WTC11 (cell line): ENCODE measurements at regions not wholly inside any gene's neighbourhood (a gene's known extent, or its start where the extent isn't known, plus 50 kb on each side); places are given as distances from the start of the nearest gene placed in this dataset.

ENCODE experiments used
- CBFB ChIP-seq: sonication (generic); formaldehyde crosslinking; IDR thresholded peaks from 2 replicates; pipeline ENCODE4 v1.8.1; 2022; ENCODE audit warnings: mild to moderate bottlenecking, low read depth, missing genetic modification reagents
- CREB1 ChIP-seq: sonication (generic); formaldehyde crosslinking; IDR thresholded peaks from 2 replicates; pipeline ENCODE4 v1.8.0; 2023; ENCODE audit warnings: mild to moderate bottlenecking, missing genetic modification reagents
- GABPB1 ChIP-seq: sonication (generic); formaldehyde crosslinking; IDR thresholded peaks from 2 replicates; pipeline ENCODE4 v1.8.1; 2023; ENCODE audit warnings: mild to moderate bottlenecking, missing genetic modification reagents
- TEAD1 ChIP-seq: sonication (generic); formaldehyde crosslinking; IDR thresholded peaks from 2 replicates; pipeline ENCODE4 v1.8.0; 2022; ENCODE audit warnings: mild to moderate bottlenecking, missing genetic modification reagents
- TF ChIP-seq, protein P1 (sequence below): sonication (generic); formaldehyde crosslinking; IDR thresholded peaks from 2 replicates; pipeline ENCODE4 v1.8.0; 2022; ENCODE audit warnings: mild to moderate bottlenecking, missing genetic modification reagents
- TF ChIP-seq, protein P2 (sequence below): sonication (generic); formaldehyde crosslinking; IDR thresholded peaks from 2 replicates; pipeline ENCODE4 v1.8.1; 2023; ENCODE audit warnings: mild to moderate bottlenecking, missing genetic modification reagents, moderate library complexity
- TF ChIP-seq, protein P3 (sequence below): sonication (generic); formaldehyde crosslinking; IDR thresholded peaks from 2 replicates; pipeline ENCODE4 v1.8.0; 2022; ENCODE audit warnings: mild to moderate bottlenecking, missing genetic modification reagents
- TF ChIP-seq, protein P4 (sequence below): fragments of 200-600 bp; IDR thresholded peaks from 2 replicates; pipeline ENCODE4 v1.8.0; 2022; ENCODE audit warnings: antibody characterized with exemption
- TF ChIP-seq, protein P5 (sequence below): sonication (generic); formaldehyde crosslinking; IDR thresholded peaks from 2 replicates; pipeline ENCODE4 v1.8.1; 2022; ENCODE audit warnings: low read depth, missing genetic modification reagents, borderline replicate concordance

DNA sequence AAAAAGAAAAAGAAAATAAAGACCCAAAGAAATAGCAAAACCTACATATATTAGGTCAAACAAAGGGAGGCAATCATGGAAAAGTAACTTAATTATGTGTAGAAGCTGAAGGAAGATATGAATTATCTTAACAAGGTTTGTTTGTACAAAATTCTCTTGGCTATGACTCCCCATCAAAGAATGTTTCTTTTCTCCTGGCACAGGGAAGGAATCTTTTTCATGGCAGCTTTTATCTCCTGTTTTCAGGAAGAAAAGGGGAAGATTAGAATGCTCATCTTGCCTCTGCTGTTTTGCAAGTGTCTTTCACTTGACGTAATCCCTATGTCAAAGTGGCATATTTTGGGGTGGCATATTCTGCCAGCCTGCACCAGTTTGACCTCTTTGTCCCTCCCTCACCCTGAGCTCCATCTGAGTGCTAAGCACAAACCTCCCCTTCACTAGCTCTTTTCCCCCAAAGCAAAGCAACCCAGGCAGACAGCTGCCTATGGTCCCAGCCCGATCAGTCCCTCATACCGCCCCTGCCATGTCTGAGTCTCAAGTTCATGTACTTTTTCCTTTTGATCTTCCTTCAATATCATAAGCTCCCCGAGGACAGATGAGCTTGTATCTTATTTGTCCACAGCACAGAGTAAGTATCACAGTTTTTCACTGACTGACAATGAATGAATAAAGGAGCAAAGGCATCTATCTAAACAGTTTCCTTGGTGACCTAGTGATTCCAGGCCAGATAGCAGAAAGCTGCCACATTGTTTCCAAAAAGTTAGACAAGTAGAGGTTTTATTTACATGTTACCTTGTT lies 242.8 kb upstream of the ANKRD55 start:
- TF ChIP-seq CREB1 (CRISPR knock-in tag): no peak
- TF ChIP-seq, protein P1, sequence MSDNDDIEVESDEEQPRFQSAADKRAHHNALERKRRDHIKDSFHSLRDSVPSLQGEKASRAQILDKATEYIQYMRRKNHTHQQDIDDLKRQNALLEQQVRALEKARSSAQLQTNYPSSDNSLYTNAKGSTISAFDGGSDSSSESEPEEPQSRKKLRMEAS (CRISPR knock-in tag): no peak
- TF ChIP-seq, protein P2, sequence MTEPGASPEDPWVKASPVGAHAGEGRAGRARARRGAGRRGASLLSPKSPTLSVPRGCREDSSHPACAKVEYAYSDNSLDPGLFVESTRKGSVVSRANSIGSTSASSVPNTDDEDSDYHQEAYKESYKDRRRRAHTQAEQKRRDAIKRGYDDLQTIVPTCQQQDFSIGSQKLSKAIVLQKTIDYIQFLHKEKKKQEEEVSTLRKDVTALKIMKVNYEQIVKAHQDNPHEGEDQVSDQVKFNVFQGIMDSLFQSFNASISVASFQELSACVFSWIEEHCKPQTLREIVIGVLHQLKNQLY (CRISPR knock-in tag): no peak
- TF ChIP-seq, protein P3, sequence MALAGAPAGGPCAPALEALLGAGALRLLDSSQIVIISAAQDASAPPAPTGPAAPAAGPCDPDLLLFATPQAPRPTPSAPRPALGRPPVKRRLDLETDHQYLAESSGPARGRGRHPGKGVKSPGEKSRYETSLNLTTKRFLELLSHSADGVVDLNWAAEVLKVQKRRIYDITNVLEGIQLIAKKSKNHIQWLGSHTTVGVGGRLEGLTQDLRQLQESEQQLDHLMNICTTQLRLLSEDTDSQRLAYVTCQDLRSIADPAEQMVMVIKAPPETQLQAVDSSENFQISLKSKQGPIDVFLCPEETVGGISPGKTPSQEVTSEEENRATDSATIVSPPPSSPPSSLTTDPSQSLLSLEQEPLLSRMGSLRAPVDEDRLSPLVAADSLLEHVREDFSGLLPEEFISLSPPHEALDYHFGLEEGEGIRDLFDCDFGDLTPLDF: no peak
- TF ChIP-seq, protein P4, sequence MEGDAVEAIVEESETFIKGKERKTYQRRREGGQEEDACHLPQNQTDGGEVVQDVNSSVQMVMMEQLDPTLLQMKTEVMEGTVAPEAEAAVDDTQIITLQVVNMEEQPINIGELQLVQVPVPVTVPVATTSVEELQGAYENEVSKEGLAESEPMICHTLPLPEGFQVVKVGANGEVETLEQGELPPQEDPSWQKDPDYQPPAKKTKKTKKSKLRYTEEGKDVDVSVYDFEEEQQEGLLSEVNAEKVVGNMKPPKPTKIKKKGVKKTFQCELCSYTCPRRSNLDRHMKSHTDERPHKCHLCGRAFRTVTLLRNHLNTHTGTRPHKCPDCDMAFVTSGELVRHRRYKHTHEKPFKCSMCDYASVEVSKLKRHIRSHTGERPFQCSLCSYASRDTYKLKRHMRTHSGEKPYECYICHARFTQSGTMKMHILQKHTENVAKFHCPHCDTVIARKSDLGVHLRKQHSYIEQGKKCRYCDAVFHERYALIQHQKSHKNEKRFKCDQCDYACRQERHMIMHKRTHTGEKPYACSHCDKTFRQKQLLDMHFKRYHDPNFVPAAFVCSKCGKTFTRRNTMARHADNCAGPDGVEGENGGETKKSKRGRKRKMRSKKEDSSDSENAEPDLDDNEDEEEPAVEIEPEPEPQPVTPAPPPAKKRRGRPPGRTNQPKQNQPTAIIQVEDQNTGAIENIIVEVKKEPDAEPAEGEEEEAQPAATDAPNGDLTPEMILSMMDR: no peak
- TF ChIP-seq GABPB1 (CRISPR knock-in tag): no peak
- TF ChIP-seq TEAD1 (CRISPR knock-in tag): no peak
- no peak for TF ChIP-seq CBFB (CRISPR knock-in tag)
- TF ChIP-seq, protein P5, sequence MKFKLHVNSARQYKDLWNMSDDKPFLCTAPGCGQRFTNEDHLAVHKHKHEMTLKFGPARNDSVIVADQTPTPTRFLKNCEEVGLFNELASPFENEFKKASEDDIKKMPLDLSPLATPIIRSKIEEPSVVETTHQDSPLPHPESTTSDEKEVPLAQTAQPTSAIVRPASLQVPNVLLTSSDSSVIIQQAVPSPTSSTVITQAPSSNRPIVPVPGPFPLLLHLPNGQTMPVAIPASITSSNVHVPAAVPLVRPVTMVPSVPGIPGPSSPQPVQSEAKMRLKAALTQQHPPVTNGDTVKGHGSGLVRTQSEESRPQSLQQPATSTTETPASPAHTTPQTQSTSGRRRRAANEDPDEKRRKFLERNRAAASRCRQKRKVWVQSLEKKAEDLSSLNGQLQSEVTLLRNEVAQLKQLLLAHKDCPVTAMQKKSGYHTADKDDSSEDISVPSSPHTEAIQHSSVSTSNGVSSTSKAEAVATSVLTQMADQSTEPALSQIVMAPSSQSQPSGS (CRISPR knock-in tag): no peak
